CD1c-positive myeloid dendritic cell (primary cell): ENCODE measurements at regions not wholly inside any gene's neighbourhood (a gene's known extent, or its start where the extent isn't known, plus 50 kb on each side); places are given as distances from the start of the nearest gene placed in this dataset.
"Not testable (repeated sequence)": the region's sequence is repeated elsewhere in the genome, so short reads cannot be mapped to it uniquely, and the experiment has no call there.

ENCODE experiments used
- DNase-seq: peaks from one replicate; pipeline ENCODE4 v3.0.0-alpha.2; 2016; ENCODE audit errors: extremely low spot score

- DNase-seq, result no peak
Measured at GRCh38 chr9:78122631-78123030, 91.0 kb upstream of the GNAQ start.

- peak; percentile 86 for DNase-seq
Measured at GRCh38 chr9:78121488-78121887, 89.9 kb upstream of the GNAQ start.

- DNase-seq, result peak; percentile 85
Measured at GRCh38 chr9:78118742-78119473, 87.3 kb upstream of the GNAQ start.

- DNase-seq, result peak; percentile 42
Measured at GRCh38 chr9:78115073-78115472, 83.5 kb upstream of the GNAQ start.

- DNase-seq, result no peak
Measured at GRCh38 chr9:78114581-78114980, 83.0 kb upstream of the GNAQ start.

GRCh38 chr9:78112406-78112805 lies 80.8 kb upstream of the GNAQ start:
- no peak for DNase-seq

- DNase-seq, result no peak
Measured at GRCh38 chr9:78112004-78112403, 80.4 kb upstream of the GNAQ start.

GRCh38 chr9:78109075-78109474 lies 77.5 kb upstream of the GNAQ start:
- DNase-seq, result no peak

GRCh38 chr9:78106586-78106985 lies 75.0 kb upstream of the GNAQ start:
- DNase-seq, result not testable (repeated sequence)

- peak; percentile 85 for DNase-seq
Measured at GRCh38 chr9:78103971-78104433, 72.4 kb upstream of the GNAQ start.

GRCh38 chr9:78101247-78101646 lies 69.6 kb upstream of the GNAQ start:
- DNase-seq, result no peak

GRCh38 chr9:78097541-78097940 lies 65.9 kb upstream of the GNAQ start:
- peak; percentile 89 for DNase-seq

- no peak for DNase-seq
Measured at GRCh38 chr9:78091731-78092130, 60.1 kb upstream of the GNAQ start.

- DNase-seq, result no peak
Measured at GRCh38 chr9:78089111-78089510, 57.5 kb upstream of the GNAQ start.

GRCh38 chr9:78088190-78088589 lies 56.6 kb upstream of the GNAQ start:
- not testable (repeated sequence) for DNase-seq
